ENCODE measurements at regions not wholly inside any gene's neighbourhood (a gene's known extent, or its start where the extent isn't known, plus 50 kb on each side); places are given as distances from the start of the nearest gene placed in this dataset.

GRCh38 chr1:29752141-29752540 lies 515.8 kb downstream of the PTPRU start:
- no peak for TF ChIP-seq POLR2A (IDR thresholded peaks at IDR 0.05; ENCODE audit: extremely low read depth, insufficient read length)
- TF ChIP-seq CTCF (IDR thresholded peaks at IDR 0.05; ENCODE audit: low read depth, low read length), result no peak

All from NB4 (cell line).